Left ventricle myocardium inferior (tissue), 1 donor: ENCODE measurements at regions not wholly inside any gene's neighbourhood (a gene's known extent, or its start where the extent isn't known, plus 50 kb on each side); places are given as distances from the start of the nearest gene placed in this dataset.
"Not testable (repeated sequence)": the region's sequence is repeated elsewhere in the genome, so short reads cannot be mapped to it uniquely, and the experiment has no call there.

Experiments
- DNase-seq: peaks from one replicate; pipeline ENCODE4 v3.0.0-alpha.2; 2020
- H3K27ac ChIP-seq: fragments of 200-600 bp; replicated peaks from 2 replicates; pipeline ENCODE4 v1.8.0; 2021
- H3K27me3 ChIP-seq: fragments of 200-600 bp; 2 replicates; pipeline ENCODE4 v1.8.0; 2021; ENCODE audit warnings: low read depth
- H3K36me3 ChIP-seq: fragments of 200-600 bp; 2 replicates; pipeline ENCODE4 v1.8.0; 2021
- H3K4me1 ChIP-seq: fragments of 200-600 bp; 2 replicates; pipeline ENCODE4 v1.8.0; 2021
- H3K4me3 ChIP-seq: fragments of 200-600 bp; 2 replicates; pipeline ENCODE4 v1.8.0; 2021; ENCODE audit warnings: mild to moderate bottlenecking, moderate library complexity
- H3K9me3 ChIP-seq: fragments of 200-600 bp; replicated peaks from 2 replicates; pipeline ENCODE4 v1.8.0; 2021
- intact Hi-C: fragments of 100-400 bp; cut with micrococcal nuclease; formaldehyde crosslinking; loops from one replicate; pipeline ENCODE4 v1.11.0; 2022
- TF ChIP-seq, protein P1 (sequence below): fragments of 200-600 bp; IDR thresholded peaks from 2 replicates; pipeline ENCODE4 v1.8.0; 2021; ENCODE audit warnings: antibody characterized with exemption, mild to moderate bottlenecking, borderline replicate concordance
- donor health status: DM: no; HTN: yes; CAD: no; lungs with severe emphysema.

DNA sequence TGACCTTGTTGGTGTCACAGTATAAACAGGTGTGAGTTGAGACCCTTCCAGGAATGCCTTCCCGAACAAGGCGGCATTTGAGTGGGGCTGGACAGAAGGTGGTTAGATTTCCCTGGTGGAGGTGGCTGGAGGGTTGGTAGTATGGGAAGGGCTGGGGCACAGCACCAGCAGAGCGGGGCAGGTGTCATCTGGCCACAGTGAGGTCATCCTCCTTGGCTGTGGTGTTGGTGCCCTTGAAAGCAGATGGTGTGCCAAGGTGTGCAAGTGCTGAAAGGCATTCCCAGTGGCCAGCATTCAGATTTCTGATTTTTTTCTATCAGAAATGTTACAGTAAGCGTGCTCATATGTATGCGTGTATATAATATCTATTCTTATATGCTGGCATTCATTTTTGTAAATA, 126.6 kb downstream of the LAT start:
- intact Hi-C loops: no loop called here
- no peaks in the 10 kb centered on the region for H3K36me3 ChIP-seq
- no peak overlapping the region for H3K27ac ChIP-seq
- H3K4me3 ChIP-seq: no peak overlapping the region
- H3K27me3 ChIP-seq: no peaks in the 10 kb centered on the region
- DNase-seq: no peak
- H3K9me3 ChIP-seq: no peaks in the 10 kb centered on the region
- H3K4me1 ChIP-seq: peaks cover 17% of the 10 kb centered on the region
- TF ChIP-seq, protein P1, sequence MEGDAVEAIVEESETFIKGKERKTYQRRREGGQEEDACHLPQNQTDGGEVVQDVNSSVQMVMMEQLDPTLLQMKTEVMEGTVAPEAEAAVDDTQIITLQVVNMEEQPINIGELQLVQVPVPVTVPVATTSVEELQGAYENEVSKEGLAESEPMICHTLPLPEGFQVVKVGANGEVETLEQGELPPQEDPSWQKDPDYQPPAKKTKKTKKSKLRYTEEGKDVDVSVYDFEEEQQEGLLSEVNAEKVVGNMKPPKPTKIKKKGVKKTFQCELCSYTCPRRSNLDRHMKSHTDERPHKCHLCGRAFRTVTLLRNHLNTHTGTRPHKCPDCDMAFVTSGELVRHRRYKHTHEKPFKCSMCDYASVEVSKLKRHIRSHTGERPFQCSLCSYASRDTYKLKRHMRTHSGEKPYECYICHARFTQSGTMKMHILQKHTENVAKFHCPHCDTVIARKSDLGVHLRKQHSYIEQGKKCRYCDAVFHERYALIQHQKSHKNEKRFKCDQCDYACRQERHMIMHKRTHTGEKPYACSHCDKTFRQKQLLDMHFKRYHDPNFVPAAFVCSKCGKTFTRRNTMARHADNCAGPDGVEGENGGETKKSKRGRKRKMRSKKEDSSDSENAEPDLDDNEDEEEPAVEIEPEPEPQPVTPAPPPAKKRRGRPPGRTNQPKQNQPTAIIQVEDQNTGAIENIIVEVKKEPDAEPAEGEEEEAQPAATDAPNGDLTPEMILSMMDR: no peak

DNA sequence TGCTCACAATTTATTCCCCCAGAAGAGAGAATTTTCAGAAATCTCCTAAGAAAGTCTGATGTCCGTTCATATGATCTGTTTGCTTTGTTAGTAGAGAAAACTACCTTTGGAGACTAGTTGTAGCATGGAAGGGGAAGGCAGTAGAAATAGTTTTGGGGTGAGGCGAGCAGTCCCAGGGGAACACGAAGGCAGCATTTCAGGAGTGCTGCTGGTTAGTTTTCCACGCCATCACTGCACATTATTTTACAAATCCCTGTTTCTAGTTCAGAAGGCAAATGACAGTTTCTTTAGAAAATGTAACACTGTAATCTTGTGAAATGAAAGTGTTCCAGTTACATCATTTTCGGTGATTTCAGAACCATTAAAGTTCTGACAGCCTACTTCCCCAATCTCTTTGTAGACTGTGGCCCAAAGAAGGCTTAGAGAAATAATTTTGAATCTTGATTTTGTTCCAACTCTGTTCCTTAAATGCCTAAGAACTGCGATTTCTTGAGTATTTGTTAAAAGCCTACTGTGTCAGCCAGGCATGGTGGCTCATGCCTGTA, 123.8 kb downstream of the LAT start:
- H3K27ac ChIP-seq: peak overlapping the region; percentile 36
- H3K27me3 ChIP-seq, H3K4me3 ChIP-seq, DNase-seq, H3K36me3 ChIP-seq, H3K9me3 ChIP-seq, intact Hi-C loops, H3K4me1 ChIP-seq: not testable (repeated sequence)

DNA sequence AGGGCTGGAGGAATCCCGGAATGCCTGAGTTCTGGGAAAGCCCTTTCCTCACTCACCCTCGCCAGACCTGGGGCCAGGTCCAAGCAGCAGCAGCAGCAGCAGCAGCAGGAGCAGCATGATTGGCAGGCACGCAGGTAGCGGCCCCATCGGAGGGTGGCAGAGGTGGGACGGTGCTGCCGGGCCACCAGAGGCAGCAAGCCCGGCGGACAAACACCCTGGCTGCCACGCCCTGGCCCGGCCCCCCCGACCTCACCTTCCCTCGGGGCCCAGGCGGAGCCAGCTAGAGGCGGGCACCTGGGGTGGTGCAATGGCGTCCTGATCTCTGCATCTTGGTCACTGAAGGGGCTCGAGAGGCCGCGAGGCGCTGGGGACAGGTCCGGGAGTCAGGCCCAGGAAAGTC, 122.4 kb downstream of the LAT start:
- TF ChIP-seq, protein P1: no peak
- intact Hi-C loops: no loop called here
- no peaks in the 10 kb centered on the region for H3K9me3 ChIP-seq
- no peaks in the 10 kb centered on the region for H3K36me3 ChIP-seq
- H3K4me3 ChIP-seq: no peak overlapping the region
- no peak for DNase-seq
- H3K4me1 ChIP-seq: no peaks in the 10 kb centered on the region
- H3K27me3 ChIP-seq: no peaks in the 10 kb centered on the region
- H3K27ac ChIP-seq: no peak overlapping the region

DNA sequence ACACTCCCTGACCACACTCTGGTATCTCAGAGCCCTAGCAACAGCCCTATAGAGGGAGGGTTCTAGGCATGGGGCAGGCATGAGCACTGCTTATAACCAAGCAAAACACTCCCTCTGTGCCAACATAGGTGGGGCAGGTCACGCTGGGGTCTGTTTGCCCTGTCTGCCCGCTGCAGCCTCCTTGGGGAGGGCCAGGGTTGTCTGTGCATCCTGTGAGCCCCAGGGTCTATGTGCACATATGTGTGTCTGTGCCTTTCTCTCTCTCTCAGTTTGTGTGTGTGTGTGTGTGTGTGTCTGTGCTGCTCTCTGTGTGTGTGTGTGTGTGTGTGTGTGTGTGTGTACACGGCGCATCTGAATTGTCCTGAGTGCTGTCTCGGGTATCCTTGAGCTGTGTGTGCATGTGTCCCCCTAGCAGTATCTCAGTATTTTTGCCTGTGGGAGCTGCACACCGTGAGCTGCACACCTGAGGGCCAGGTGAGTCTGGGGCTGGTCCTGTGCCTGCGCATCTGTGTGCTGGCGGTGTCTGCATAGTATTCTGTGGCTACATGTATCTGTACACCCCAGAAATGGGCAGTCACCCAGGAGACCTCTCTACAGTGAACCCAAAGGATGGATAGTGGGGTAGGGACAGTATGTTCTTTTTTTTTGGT, 121.5 kb downstream of the LAT start:
- H3K4me1 ChIP-seq, H3K9me3 ChIP-seq, intact Hi-C loops, H3K36me3 ChIP-seq, H3K27me3 ChIP-seq, H3K4me3 ChIP-seq, DNase-seq, H3K27ac ChIP-seq: not testable (repeated sequence)

DNA sequence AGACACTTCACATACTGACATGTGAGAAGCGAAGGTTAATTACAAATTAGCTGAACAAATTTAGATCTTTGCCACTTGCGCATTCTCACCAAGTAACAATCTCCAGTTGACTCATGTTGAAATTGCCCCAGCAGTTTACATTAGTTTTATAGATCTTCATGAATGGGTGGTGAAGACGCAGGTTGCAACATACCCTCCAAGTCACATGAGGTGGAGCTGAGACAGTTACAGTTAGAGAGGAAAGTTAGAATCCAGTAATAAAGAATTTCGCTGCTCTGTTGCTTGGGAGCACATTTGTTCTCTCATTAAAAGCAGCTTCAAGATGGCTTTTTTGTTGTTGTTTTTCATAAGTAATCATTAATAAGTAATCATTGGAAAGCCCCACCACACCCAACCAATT, 119.7 kb downstream of the LAT start:
- H3K27me3 ChIP-seq, H3K4me3 ChIP-seq, intact Hi-C loops, H3K27ac ChIP-seq, DNase-seq, H3K9me3 ChIP-seq, H3K4me1 ChIP-seq, H3K36me3 ChIP-seq: not testable (repeated sequence)

DNA sequence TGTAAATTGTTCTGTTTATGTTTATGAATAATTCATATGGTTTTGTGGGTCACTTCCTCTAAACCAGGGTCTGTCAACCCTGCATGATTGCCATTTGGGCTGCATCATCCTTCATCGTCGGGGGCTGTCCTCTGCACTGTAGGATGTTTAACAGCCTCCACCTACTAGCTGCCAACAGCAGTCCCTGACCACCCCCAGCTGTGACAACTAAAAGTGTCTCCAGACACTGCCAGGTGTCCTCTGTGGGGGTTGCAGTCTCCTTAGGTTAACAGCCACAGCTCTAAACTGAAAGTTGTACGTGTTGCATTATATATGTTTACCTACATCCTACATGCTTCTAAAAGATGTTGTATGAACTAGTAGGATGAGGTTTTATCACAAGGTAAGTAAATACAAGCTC, 113.1 kb downstream of the LAT start:
- H3K9me3 ChIP-seq, intact Hi-C loops: not testable (repeated sequence)

DNA sequence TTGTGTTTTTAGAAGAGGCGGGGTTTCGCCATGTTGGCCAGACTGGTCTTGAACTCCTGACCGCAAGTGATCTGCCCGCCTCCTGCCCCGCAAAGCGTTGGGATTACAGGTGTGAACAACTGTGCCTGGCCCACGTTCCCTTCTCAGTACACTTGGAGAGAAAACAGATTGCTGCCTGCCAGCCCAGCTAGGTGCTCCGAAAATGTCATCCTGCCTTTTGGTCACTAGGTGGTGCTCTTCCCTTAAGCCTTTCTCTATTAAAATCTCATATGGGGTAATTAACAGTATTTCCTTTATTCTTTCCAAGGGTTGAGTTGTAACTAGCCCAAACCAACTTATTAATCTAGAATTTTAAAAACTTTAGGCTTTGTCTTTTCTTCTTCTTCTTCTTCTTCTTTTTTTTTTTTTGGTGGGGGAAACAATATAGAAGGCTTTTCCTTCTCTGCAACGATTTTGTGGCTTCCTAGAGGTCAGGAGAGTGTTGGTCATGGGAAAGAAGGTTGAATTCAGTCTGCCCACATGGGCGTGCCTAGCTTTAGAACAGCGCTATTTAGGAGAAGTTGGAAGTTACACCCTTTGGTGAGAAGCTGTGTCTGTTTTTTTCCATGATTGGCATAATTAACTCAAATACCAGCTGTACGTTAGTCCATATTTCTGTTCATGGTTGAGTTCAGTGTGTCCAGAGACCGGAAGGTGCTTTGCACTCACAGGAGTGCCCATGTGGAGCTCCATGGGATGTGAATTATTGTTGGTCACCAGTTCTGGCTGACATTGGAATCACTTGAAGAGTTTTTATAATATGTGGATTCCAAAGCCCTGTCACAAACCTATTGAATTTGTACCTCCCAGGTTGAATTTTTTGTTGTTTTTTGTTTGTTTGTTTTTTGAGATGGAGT, 110.1 kb downstream of the LAT start:
- H3K4me1 ChIP-seq, H3K4me3 ChIP-seq, H3K9me3 ChIP-seq, intact Hi-C loops, H3K27me3 ChIP-seq, H3K36me3 ChIP-seq, DNase-seq, H3K27ac ChIP-seq: not testable (repeated sequence)
- TF ChIP-seq, protein P1: peak; percentile 43

More for the DNA sequence above, 113.1 kb downstream of the LAT start:
- not testable (repeated sequence) for DNase-seq, H3K4me1 ChIP-seq, H3K27ac ChIP-seq, H3K4me3 ChIP-seq, H3K36me3 ChIP-seq, H3K27me3 ChIP-seq

DNA sequence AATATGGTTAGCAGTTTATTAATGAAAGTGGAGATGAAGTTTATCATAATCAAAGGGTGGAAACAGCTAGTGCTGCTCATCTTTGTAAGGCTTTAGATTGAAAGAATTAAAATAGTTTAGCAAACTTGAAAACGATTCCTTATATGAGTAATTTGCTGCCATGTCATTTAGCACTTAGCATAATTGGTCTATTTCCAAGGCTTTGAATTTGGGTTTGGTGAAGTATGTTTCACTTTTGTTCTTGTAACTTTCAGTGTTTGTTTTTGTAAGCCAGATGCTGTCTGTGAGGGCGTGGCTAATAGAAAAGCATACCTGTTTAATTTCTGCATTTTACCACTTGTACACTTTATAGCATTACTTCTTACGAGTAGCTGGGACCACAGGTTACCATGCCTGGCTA, 109.5 kb downstream of the LAT start:
- H3K36me3 ChIP-seq, intact Hi-C loops, H3K27ac ChIP-seq, H3K4me3 ChIP-seq, H3K27me3 ChIP-seq, H3K4me1 ChIP-seq, H3K9me3 ChIP-seq, DNase-seq: not testable (repeated sequence)

DNA sequence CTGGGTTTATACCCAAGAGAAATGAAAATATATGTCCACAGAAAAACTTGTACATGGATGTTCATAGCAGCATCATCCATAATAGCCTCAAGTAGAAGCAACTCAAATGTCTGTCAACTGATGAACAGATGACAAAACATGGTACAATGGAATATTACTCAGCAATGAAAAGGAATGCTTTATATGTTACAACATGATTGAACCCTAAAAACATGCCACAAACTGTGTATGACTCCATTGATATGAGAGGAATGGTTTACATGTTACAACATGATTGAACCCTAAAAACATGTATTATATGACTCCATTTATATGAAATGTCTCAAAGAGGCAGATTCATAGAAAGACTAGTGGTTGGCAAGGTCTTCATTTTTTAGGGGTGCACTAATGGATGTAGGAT, 104.8 kb downstream of the LAT start:
- intact Hi-C loops, H3K27ac ChIP-seq, H3K27me3 ChIP-seq, DNase-seq, H3K4me3 ChIP-seq, H3K36me3 ChIP-seq, H3K9me3 ChIP-seq, H3K4me1 ChIP-seq: not testable (repeated sequence)

DNA sequence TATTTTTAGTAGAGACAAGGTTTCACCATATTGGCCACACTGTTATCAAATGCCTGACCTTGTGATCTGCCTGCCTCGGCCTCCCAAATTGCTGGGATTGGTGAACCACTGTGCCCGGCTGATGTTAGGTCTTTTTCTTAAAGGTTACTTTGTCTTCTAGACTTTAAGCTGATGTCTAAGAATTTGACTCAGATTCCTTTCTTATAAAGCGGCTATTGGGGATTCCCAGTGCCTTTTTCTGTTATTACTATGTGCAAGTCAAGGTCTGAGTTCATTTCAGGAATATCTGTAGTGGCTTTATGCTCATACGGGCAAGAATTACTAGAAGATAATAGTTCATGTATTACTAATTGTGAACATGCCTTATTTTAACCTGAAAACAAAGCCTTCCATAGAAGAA, 102.8 kb downstream of the LAT start:
- H3K4me1 ChIP-seq, H3K4me3 ChIP-seq, H3K27me3 ChIP-seq, DNase-seq, H3K36me3 ChIP-seq, H3K9me3 ChIP-seq, intact Hi-C loops, H3K27ac ChIP-seq: not testable (repeated sequence)
